B cell (primary cell): ENCODE measurements at regions not wholly inside any gene's neighbourhood (a gene's known extent, or its start where the extent isn't known, plus 50 kb on each side); places are given as distances from the start of the nearest gene placed in this dataset.

Source experiments
- ATAC-seq: fragments of 200-7000 bp; cut with Tn5 transposase; one replicate; pipeline ENCODE4 v1.10.0; 2021; ENCODE audit warnings: low read depth, mild to moderate bottlenecking, moderate number of reproducible peaks, moderate library complexity
- CTCF ChIA-PET: fragments of 350-600 bp; sonication (Branson Sonifier 250); formaldehyde crosslinking; loops from one replicate; lab custom pipeline; 2021; ENCODE audit warnings: antibody characterized with exemption, inconsistent platforms; lab: Charles Lee
- POLR2A ChIA-PET: fragments of 350-600 bp; sonication (Branson Sonifier 250); formaldehyde crosslinking; loops from one replicate; lab custom pipeline; 2021; ENCODE audit warnings: antibody characterized with exemption; lab: Charles Lee
- DNase-seq: peaks from one replicate; pipeline ENCODE4 v3.0.0; 2013
- H2AFZ ChIP-seq: 2 replicates; pipeline ENCODE4 v1.6.1; 2012; ENCODE audit warnings: mild to moderate bottlenecking, low read depth, low read length; ENCODE audit not compliant: insufficient read depth, poor library complexity, severe bottlenecking
- H3K27ac ChIP-seq, 2 donors: 1 replicate in 1 of 2; 2 replicates in 1 of 2; pipeline ENCODE4 v1.5.1; 2012 to 2013; ENCODE audit warnings: low read length in 2 of 2, mild to moderate bottlenecking in 2 of 2, moderate library complexity in 1 of 2
- H3K27me3 ChIP-seq, 4 experiments: fragments of 200-600 bp in 1 of 4; sonication (generic) in 1 of 4; replicated peaks in 1 of 4; 1 replicate in 2 of 4; 2 replicates in 2 of 4; pipeline versions ENCODE4 v1.6.1 to v1.7.0; 2013 to 2016; ENCODE audit warnings: low read length in 3 of 4, mild to moderate bottlenecking in 2 of 4, mixed read lengths in 1 of 4, moderate library complexity in 1 of 4; ENCODE audit not compliant: insufficient read depth in 4 of 4, control insufficient read depth in 3 of 4; ENCODE audit errors: control extremely low read depth in 1 of 4
- H3K36me3 ChIP-seq, 2 experiments: replicated peaks in 1 of 2; 1 replicate in 1 of 2; 2 replicates in 1 of 2; pipeline versions ENCODE4 v1.6.1 to v1.7.1; 2013; ENCODE audit warnings: low read length in 1 of 2; ENCODE audit not compliant: insufficient read depth in 2 of 2, control insufficient read depth in 1 of 2; ENCODE audit errors: control extremely low read depth in 1 of 2, extremely low read depth in 1 of 2
- H3K4me1 ChIP-seq, 2 donors: fragments of 200-600 bp in 1 of 2; sonication (generic) in 1 of 2; 1 replicate in 1 of 2; 2 replicates in 1 of 2; pipeline versions ENCODE4 v1.5.1 to v1.6.1; 2013 to 2017; ENCODE audit warnings: low read length in 2 of 2; ENCODE audit not compliant: control insufficient read depth in 2 of 2, insufficient read depth in 2 of 2
- H3K4me2 ChIP-seq: replicated peaks from 2 replicates; pipeline ENCODE3; 2012; ENCODE audit warnings: mild to moderate bottlenecking, low read depth, low read length; ENCODE audit not compliant: poor library complexity, severe bottlenecking
- H3K4me3 ChIP-seq, 5 experiments: fragments of 200-600 bp in 1 of 5; sonication (generic) in 1 of 5; 1 replicate in 3 of 5; 2 replicates in 2 of 5; pipeline versions ENCODE4 v1.5.1 to v1.7.0; 2011 to 2016; ENCODE audit warnings: low read length in 4 of 5, mild to moderate bottlenecking in 4 of 5, low read depth in 2 of 5, control low read depth in 1 of 5, moderate library complexity in 1 of 5; ENCODE audit not compliant: insufficient read depth in 1 of 5; ENCODE audit errors: control extremely low read depth in 1 of 5, extremely low read depth in 1 of 5
- H3K79me2 ChIP-seq: fragments of 200-600 bp; sonication (generic); one replicate; pipeline ENCODE4 v1.6.0; 2016; ENCODE audit warnings: low read length; ENCODE audit not compliant: control insufficient read depth, insufficient read depth
- H3K9ac ChIP-seq: fragments of 200-600 bp; sonication (generic); 2 replicates; pipeline ENCODE4 v1.6.1; 2017; ENCODE audit warnings: mild to moderate bottlenecking, low read length, moderate library complexity
- H3K9me3 ChIP-seq, 3 donors: one replicate each; pipeline versions ENCODE4 v1.6.1 to v1.7.1; 2013; ENCODE audit warnings: low read length in 2 of 3; ENCODE audit not compliant: control insufficient read depth in 2 of 3, insufficient read depth in 1 of 3; ENCODE audit errors: control extremely low read depth in 1 of 3
- H4K20me1 ChIP-seq: 2 replicates; pipeline ENCODE4 v1.6.0; 2012; ENCODE audit warnings: mild to moderate bottlenecking, low read length; ENCODE audit not compliant: insufficient read depth, control insufficient read depth, poor library complexity, severe bottlenecking
- H3K27ac Mint-ChIP-seq: one replicate; pipeline ENCODE4 v1.8.0; 2021; ENCODE audit warnings: mixed read lengths
- H3K27me3 Mint-ChIP-seq: one replicate; pipeline ENCODE4 v1.8.0; 2021; ENCODE audit warnings: mixed read lengths
- H3K4me1 Mint-ChIP-seq: one replicate; pipeline ENCODE4 v1.8.0; 2021; ENCODE audit warnings: mixed read lengths
- H3K4me3 Mint-ChIP-seq: one replicate; pipeline ENCODE4 v1.8.0; 2021; ENCODE audit warnings: mixed read lengths
- H3K9me3 Mint-ChIP-seq: one replicate; pipeline ENCODE4 v1.8.0; 2022; ENCODE audit warnings: mixed read lengths; ENCODE audit not compliant: insufficient read depth
- CTCF ChIP-seq: fragments of 200-600 bp; IDR thresholded peaks from one replicate; pipeline ENCODE4 v1.8.0; 2022; ENCODE audit warnings: antibody characterized with exemption, mild to moderate bottlenecking
- EZH2 ChIP-seq: IDR thresholded peaks from 2 replicates; pipeline ENCODE4 v1.6.1; 2012; ENCODE audit warnings: borderline replicate concordance, low read depth, mild to moderate bottlenecking, moderate library complexity, low read length; ENCODE audit not compliant: insufficient read depth, poor library complexity, severe bottlenecking
- WGBS: methylation state at CpG from one replicate; pipeline ENCODE4 v1.1.5; 2013; ENCODE audit warnings: missing lambda C conversion rate; ENCODE audit not compliant: insufficient coverage; 5-methylcytosine and 5-hydroxymethylcytosine counted together
- intact Hi-C: fragments of 100-400 bp; cut with micrococcal nuclease; formaldehyde crosslinking; loops from one replicate; pipeline ENCODE4 v1.10.0; 2022

GRCh38 chr5:42337607-42338006, 85.6 kb upstream of the GHR start:
- WGBS, result 92% methylated on average over 3 of the region's 3 CpGs
- no peak overlapping the region for H3K4me3 Mint-ChIP-seq

GRCh38 chr5:42338136-42338535, 85.1 kb upstream of the GHR start:
- H4K20me1 ChIP-seq, result no peaks in the 10 kb centered on the region
- no peak overlapping the region for H3K4me2 ChIP-seq
- H3K4me1 ChIP-seq, result no peaks in the 10 kb centered on the region
- ChIA-PET CTCF (no interaction called here), POLR2A (no interaction called here)
- TF ChIP-seq CTCF (no peak), EZH2 (no peak)
- Mint-ChIP-seq H3K27me3 (no peaks in the 10 kb centered on the region), H3K27ac (no peak overlapping the region), H3K4me1 (no peaks in the 10 kb centered on the region), H3K9me3 (peaks cover 11% of the 10 kb centered on the region), H3K4me3 (no peak overlapping the region)
- no peak overlapping the region for H3K27ac ChIP-seq
- no peak overlapping the region for H3K4me3 ChIP-seq
- no peak overlapping the region for H2AFZ ChIP-seq
- H3K27me3 ChIP-seq, result no peaks in the 10 kb centered on the region
- no peaks in the 10 kb centered on the region for H3K79me2 ChIP-seq
- no CpG with 5 or more reads among the region's 1 CpG for WGBS
- ATAC-seq (no peak), DNase-seq (no peak)
- peaks cover 0 to 20% (median 4%) of the 10 kb centered on the region in 3 donors for H3K9me3 ChIP-seq
- H3K36me3 ChIP-seq, result no peaks in the 10 kb centered on the region
- intact Hi-C loops, result no loop called here
- no peak overlapping the region for H3K9ac ChIP-seq

More at GRCh38 chr5:42337607-42338006, 85.6 kb upstream of the GHR start:
- no peaks in the 10 kb centered on the region for H4K20me1 ChIP-seq
- ATAC-seq (no peak), DNase-seq (no peak)
- peaks cover 0 to 20% (median 4%) of the 10 kb centered on the region in 3 donors for H3K9me3 ChIP-seq
- no peak overlapping the region for H3K9ac ChIP-seq
- H2AFZ ChIP-seq, result no peak overlapping the region
- no peak overlapping the region for H3K27ac Mint-ChIP-seq
- no peak overlapping the region for H3K27ac ChIP-seq
- CTCF ChIA-PET, result no interaction called here
- no peak overlapping the region for H3K4me3 ChIP-seq
- no peak overlapping the region for H3K4me2 ChIP-seq
- no peaks in the 10 kb centered on the region for H3K79me2 ChIP-seq
- no peaks in the 10 kb centered on the region for H3K36me3 ChIP-seq
- H3K9me3 Mint-ChIP-seq, result peaks cover 11% of the 10 kb centered on the region
- no peak for TF ChIP-seq CTCF
- TF ChIP-seq EZH2, result no peak
- H3K27me3 ChIP-seq, result no peaks in the 10 kb centered on the region
- H3K4me1 Mint-ChIP-seq, result no peaks in the 10 kb centered on the region
- POLR2A ChIA-PET, result no interaction called here
- intact Hi-C loops, result no loop called here
- H3K4me1 ChIP-seq, result no peaks in the 10 kb centered on the region
- H3K27me3 Mint-ChIP-seq, result no peaks in the 10 kb centered on the region
